Naive thymus-derived CD4-positive, alpha-beta T cell (primary cell): ENCODE measurements at regions not wholly inside any gene's neighbourhood (a gene's known extent, or its start where the extent isn't known, plus 50 kb on each side); places are given as distances from the start of the nearest gene placed in this dataset.

Experiments used
- ATAC-seq: fragments of 150-1000 bp; cut with Tn5 transposase; 2 replicates; pipeline ENCODE4 v1.10.0; 2021; ENCODE audit warnings: mild to moderate bottlenecking, moderate library complexity
- CTCF ChIA-PET: fragments of 350-600 bp; sonication (Branson Sonifier 250); formaldehyde crosslinking; loops from one replicate; lab custom pipeline; 2021; ENCODE audit warnings: antibody characterized with exemption; lab: Charles Lee
- POLR2A ChIA-PET: fragments of 350-600 bp; sonication (Branson Sonifier 250); formaldehyde crosslinking; loops from one replicate; lab custom pipeline; 2021; ENCODE audit warnings: antibody characterized with exemption, inconsistent platforms; lab: Charles Lee
- DNase-seq, 9 donors: peaks; one replicate each; pipeline versions ENCODE4 v3.0.0 to v3.0.0-alpha.2; 2020 to 2022; ENCODE audit warnings: mixed read lengths in 1 of 9
- H3K27ac ChIP-seq: one replicate; pipeline ENCODE4 v1.7.0; 2013; ENCODE audit warnings: mild to moderate bottlenecking, low read depth, low read length, moderate library complexity
- H3K27me3 ChIP-seq, 2 donors: one replicate each; pipeline ENCODE4 v1.7.0; 2013; ENCODE audit warnings: low read length in 2 of 2, mild to moderate bottlenecking in 2 of 2, moderate library complexity in 2 of 2; ENCODE audit not compliant: control insufficient read depth in 2 of 2, insufficient read depth in 2 of 2
- H3K36me3 ChIP-seq, 3 experiments: 1 replicate in 2 of 3; 2 replicates in 1 of 3; pipeline ENCODE4 v1.7.0; 2013; ENCODE audit warnings: low read length in 3 of 3, mild to moderate bottlenecking in 3 of 3, moderate library complexity in 1 of 3; ENCODE audit not compliant: insufficient read depth in 3 of 3, control insufficient read depth in 2 of 3
- H3K4me1 ChIP-seq, 2 donors: one replicate each; pipeline ENCODE4 v1.7.0; 2013; ENCODE audit warnings: low read length in 2 of 2, mild to moderate bottlenecking in 2 of 2, moderate library complexity in 1 of 2; ENCODE audit not compliant: control insufficient read depth in 2 of 2, insufficient read depth in 2 of 2
- H3K4me3 ChIP-seq: 2 replicates; pipeline ENCODE4 v1.7.0; 2013; ENCODE audit warnings: mild to moderate bottlenecking, low read length
- H3K9me3 ChIP-seq, 3 experiments: 1 replicate in 2 of 3; 2 replicates in 1 of 3; pipeline ENCODE4 v1.7.0; 2013; ENCODE audit warnings: low read length in 3 of 3; ENCODE audit not compliant: control insufficient read depth in 2 of 3
- H3K27ac Mint-ChIP-seq, 9 donors: one replicate each; pipeline ENCODE4 v1.8.0; 2020 to 2022; ENCODE audit warnings: mixed read lengths in 9 of 9, mild to moderate bottlenecking in 8 of 9, moderate library complexity in 5 of 9, inconsistent platforms in 2 of 9
- H3K27me3 Mint-ChIP-seq, 5 donors: one replicate each; pipeline ENCODE4 v1.8.0; 2021 to 2022; ENCODE audit warnings: mixed read lengths in 5 of 5, mild to moderate bottlenecking in 1 of 5
- H3K36me3 Mint-ChIP-seq, 5 donors: one replicate each; pipeline ENCODE4 v1.8.0; 2020 to 2022; ENCODE audit warnings: mixed read lengths in 5 of 5, mild to moderate bottlenecking in 3 of 5, inconsistent platforms in 1 of 5
- H3K4me1 Mint-ChIP-seq, 7 donors: one replicate each; pipeline ENCODE4 v1.8.0; 2020 to 2022; ENCODE audit warnings: mixed read lengths in 7 of 7, mild to moderate bottlenecking in 3 of 7, inconsistent platforms in 1 of 7
- H3K4me3 Mint-ChIP-seq, 10 donors: one replicate each; pipeline ENCODE4 v1.8.0; 2020 to 2022; ENCODE audit warnings: mild to moderate bottlenecking in 10 of 10, mixed read lengths in 10 of 10, moderate library complexity in 6 of 10, inconsistent platforms in 2 of 10
- H3K9me3 Mint-ChIP-seq, 11 donors: one replicate each; pipeline ENCODE4 v1.8.0; 2020 to 2022; ENCODE audit warnings: mixed read lengths in 11 of 11, mild to moderate bottlenecking in 4 of 11, inconsistent platforms in 1 of 11, moderate library complexity in 1 of 11
- intact Hi-C, 2 donors: fragments of 100-400 bp; cut with micrococcal nuclease; formaldehyde crosslinking; loops; one replicate each; pipeline ENCODE4 v1.15.1; 2023

- no peaks in the 10 kb centered on the region for H3K9me3 ChIP-seq
- DNase-seq (no peak), ATAC-seq (no peak)
- ChIA-PET POLR2A (no interaction called here), CTCF (no interaction called here)
- peaks cover 0 to 9% (median 0%) of the 10 kb centered on the region in 11 donors for H3K9me3 Mint-ChIP-seq
- no peak overlapping the region for H3K4me3 ChIP-seq
- H3K36me3 ChIP-seq, result no peaks in the 10 kb centered on the region
- H3K27ac ChIP-seq, result no peak overlapping the region
- peaks cover 0 to 6% (median 0%) of the 10 kb centered on the region in 5 donors for H3K27me3 Mint-ChIP-seq
- no peak overlapping the region for H3K27ac Mint-ChIP-seq
- H3K36me3 Mint-ChIP-seq, result no peaks in the 10 kb centered on the region
- no peak overlapping the region for H3K4me3 Mint-ChIP-seq
- H3K4me1 Mint-ChIP-seq, result no peaks in the 10 kb centered on the region
- intact Hi-C loops, result no loop called here
- no peaks in the 10 kb centered on the region for H3K4me1 ChIP-seq
- no peaks in the 10 kb centered on the region for H3K27me3 ChIP-seq
Observed at GRCh38 chr4:138604556-138604955, 362.4 kb upstream of the SLC7A11 start.

DNA sequence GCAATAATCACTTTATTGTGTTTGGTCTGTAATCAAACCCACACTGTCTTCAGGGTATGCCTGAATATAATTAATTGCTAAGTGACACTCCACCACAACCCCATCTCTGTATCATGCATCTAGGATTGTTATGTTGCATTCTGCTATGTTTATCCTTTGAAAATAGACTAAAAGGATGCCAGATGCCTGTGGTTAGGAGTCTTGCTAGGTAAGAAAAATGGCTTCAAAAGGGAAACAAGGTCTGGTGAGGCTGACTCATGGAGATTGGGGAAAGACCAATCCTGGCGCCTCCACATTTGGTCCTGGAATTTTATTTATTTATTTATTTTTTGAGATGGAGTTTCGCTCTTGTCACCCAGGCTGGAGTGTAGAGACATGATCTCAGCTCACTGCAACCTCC lies 360.5 kb upstream of the SLC7A11 start:
- ATAC-seq, result no peak
- H3K4me1 ChIP-seq, result no peaks in the 10 kb centered on the region
- CTCF ChIA-PET, result no interaction called here
- H3K9me3 Mint-ChIP-seq, result peaks cover 0 to 9% (median 0%) of the 10 kb centered on the region in 11 donors
- intact Hi-C loops, result no loop called here
- DNase-seq, result no peak
- H3K36me3 Mint-ChIP-seq, result no peaks in the 10 kb centered on the region
- no peak overlapping the region for H3K4me3 Mint-ChIP-seq
- no peak overlapping the region for H3K4me3 ChIP-seq
- H3K9me3 ChIP-seq, result no peaks in the 10 kb centered on the region
- no peaks in the 10 kb centered on the region for H3K4me1 Mint-ChIP-seq
- H3K27me3 ChIP-seq, result no peaks in the 10 kb centered on the region
- H3K27me3 Mint-ChIP-seq, result peaks cover 0 to 6% (median 0%) of the 10 kb centered on the region in 5 donors
- H3K36me3 ChIP-seq, result no peaks in the 10 kb centered on the region
- POLR2A ChIA-PET, result no interaction called here
- H3K27ac ChIP-seq, result no peak overlapping the region
- no peak overlapping the region for H3K27ac Mint-ChIP-seq

DNA sequence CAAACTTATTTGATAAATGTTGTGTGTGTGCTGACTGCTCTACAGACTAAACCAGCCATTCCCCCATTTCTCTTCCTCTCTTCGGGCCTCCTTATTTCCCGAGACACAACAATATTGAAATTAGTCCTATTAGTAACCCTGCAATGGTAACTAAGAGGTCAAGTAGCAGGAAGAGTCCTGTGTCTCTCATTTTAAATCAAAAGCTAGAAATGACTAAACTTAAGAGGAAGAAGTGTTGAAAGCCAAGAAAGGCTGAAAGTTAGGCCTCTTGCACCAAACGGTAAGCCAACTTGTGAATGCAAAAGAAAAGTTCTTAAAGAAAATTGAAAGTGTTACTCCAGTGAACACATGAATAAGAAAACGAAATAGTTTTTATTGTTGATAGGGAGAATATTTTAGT lies 357.8 kb upstream of the SLC7A11 start:
- H3K27me3 Mint-ChIP-seq, result no peaks in the 10 kb centered on the region
- ChIA-PET POLR2A (no interaction called here), CTCF (no interaction called here)
- H3K9me3 Mint-ChIP-seq, result peaks cover 0 to 9% (median 0%) of the 10 kb centered on the region in 11 donors
- DNase-seq (no peak), ATAC-seq (no peak)
- H3K9me3 ChIP-seq, result no peaks in the 10 kb centered on the region
- intact Hi-C loops, result no loop called here
- no peaks in the 10 kb centered on the region for H3K4me1 Mint-ChIP-seq
- H3K27ac ChIP-seq, result no peak overlapping the region
- H3K36me3 ChIP-seq, result no peaks in the 10 kb centered on the region
- H3K4me3 Mint-ChIP-seq, result no peak overlapping the region
- no peaks in the 10 kb centered on the region for H3K27me3 ChIP-seq
- no peak overlapping the region for H3K4me3 ChIP-seq
- H3K4me1 ChIP-seq, result no peaks in the 10 kb centered on the region
- no peak overlapping the region for H3K27ac Mint-ChIP-seq
- H3K36me3 Mint-ChIP-seq, result no peaks in the 10 kb centered on the region

DNA sequence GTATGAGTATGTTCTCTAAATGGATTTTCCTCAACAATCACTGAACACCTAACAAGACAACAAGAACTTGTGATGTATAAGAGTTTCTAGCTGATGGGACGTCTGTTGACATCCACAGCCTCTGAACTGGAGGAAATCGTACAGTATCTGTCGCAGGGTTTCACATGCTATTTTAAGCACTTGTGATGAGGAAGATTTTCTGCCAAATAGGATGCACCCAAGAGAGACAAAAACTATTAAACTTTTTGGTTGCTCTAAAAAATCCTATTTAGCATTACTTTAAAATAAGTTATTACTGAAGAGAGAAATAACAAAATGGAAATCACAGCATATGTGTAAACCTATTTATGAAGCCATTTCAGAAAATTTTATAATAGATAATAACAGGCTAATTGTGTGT lies 356.1 kb upstream of the SLC7A11 start:
- H3K27ac ChIP-seq, result no peak overlapping the region
- no peaks in the 10 kb centered on the region for H3K27me3 Mint-ChIP-seq
- no peak for ATAC-seq
- H3K27me3 ChIP-seq, result no peaks in the 10 kb centered on the region
- H3K36me3 Mint-ChIP-seq, result no peaks in the 10 kb centered on the region
- H3K9me3 ChIP-seq, result no peaks in the 10 kb centered on the region
- no peaks in the 10 kb centered on the region for H3K4me1 ChIP-seq
- intact Hi-C loops, result no loop called here
- no peaks in the 10 kb centered on the region for H3K4me1 Mint-ChIP-seq
- ChIA-PET POLR2A (no interaction called here), CTCF (no interaction called here)
- H3K36me3 ChIP-seq, result no peaks in the 10 kb centered on the region
- DNase-seq, result no peak
- no peak overlapping the region for H3K4me3 Mint-ChIP-seq
- H3K4me3 ChIP-seq, result no peak overlapping the region
- H3K27ac Mint-ChIP-seq, result no peak overlapping the region
- peaks cover 0 to 11% (median 0%) of the 10 kb centered on the region in 11 donors for H3K9me3 Mint-ChIP-seq

GRCh38 chr4:138596896-138597295 lies 354.7 kb upstream of the SLC7A11 start:
- Histone ChIP-seq H3K36me3 (no peaks in the 10 kb centered on the region), H3K27ac (no peak overlapping the region), H3K4me1 (no peaks in the 10 kb centered on the region), H3K4me3 (no peak overlapping the region), H3K27me3 (no peaks in the 10 kb centered on the region), H3K9me3 (no peaks in the 10 kb centered on the region)
- POLR2A ChIA-PET, result no interaction called here
- CTCF ChIA-PET, result no interaction called here
- Mint-ChIP-seq H3K4me3 (no peak overlapping the region), H3K4me1 (no peaks in the 10 kb centered on the region), H3K27ac (no peak overlapping the region), H3K9me3 (peaks cover 0 to 15% (median 2%) of the 10 kb centered on the region in 11 donors), H3K36me3 (no peaks in the 10 kb centered on the region), H3K27me3 (peaks cover 0 to 6% (median 0%) of the 10 kb centered on the region in 5 donors)
- DNase-seq (no peak), ATAC-seq (no peak)
- intact Hi-C loops, result no loop called here

GRCh38 chr4:138595731-138596460 lies 353.7 kb upstream of the SLC7A11 start:
- no peaks in the 10 kb centered on the region for H3K36me3 Mint-ChIP-seq
- Histone ChIP-seq H3K27me3 (no peaks in the 10 kb centered on the region), H3K9me3 (no peaks in the 10 kb centered on the region), H3K4me1 (no peaks in the 10 kb centered on the region), H3K36me3 (no peaks in the 10 kb centered on the region), H3K4me3 (no peak overlapping the region), H3K27ac (no peak overlapping the region)
- H3K4me1 Mint-ChIP-seq, result no peaks in the 10 kb centered on the region
- ChIA-PET CTCF (no interaction called here), POLR2A (no interaction called here)
- no peak overlapping the region for H3K4me3 Mint-ChIP-seq
- DNase-seq (no peak), ATAC-seq (no peak)
- no peak overlapping the region for H3K27ac Mint-ChIP-seq
- peaks cover 0 to 6% (median 0%) of the 10 kb centered on the region in 5 donors for H3K27me3 Mint-ChIP-seq
- intact Hi-C loops, result no loop called here
- peaks cover 0 to 10% (median 0%) of the 10 kb centered on the region in 11 donors for H3K9me3 Mint-ChIP-seq

DNA sequence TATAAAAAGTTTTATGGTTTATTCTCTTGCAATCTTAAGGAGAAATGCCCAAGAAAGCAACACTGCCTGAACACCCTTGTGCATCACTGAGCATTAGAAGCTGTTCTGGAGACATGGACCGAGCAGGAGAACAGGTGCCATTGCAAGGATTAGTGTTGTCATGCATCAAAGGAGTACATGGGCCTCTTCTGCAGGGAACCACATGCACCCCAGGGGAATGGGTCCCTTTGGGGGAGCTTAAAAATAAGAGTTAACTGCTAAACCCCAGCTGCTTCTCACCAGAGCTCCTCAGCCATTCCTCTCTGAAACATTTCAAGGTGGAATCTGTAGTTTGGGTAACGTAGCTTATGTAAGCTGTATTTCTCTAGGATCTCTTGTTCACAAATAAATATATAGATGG lies 353.0 kb upstream of the SLC7A11 start:
- intact Hi-C loops, result no loop called here
- H3K36me3 Mint-ChIP-seq, result no peaks in the 10 kb centered on the region
- no peaks in the 10 kb centered on the region for H3K36me3 ChIP-seq
- H3K27me3 ChIP-seq, result no peaks in the 10 kb centered on the region
- POLR2A ChIA-PET, result no interaction called here
- H3K27me3 Mint-ChIP-seq, result peaks cover 0 to 6% (median 0%) of the 10 kb centered on the region in 5 donors
- H3K9me3 Mint-ChIP-seq, result peaks cover 0 to 10% (median 0%) of the 10 kb centered on the region in 11 donors
- DNase-seq (no peak), ATAC-seq (no peak)
- no peak overlapping the region for H3K4me3 Mint-ChIP-seq
- H3K27ac Mint-ChIP-seq, result no peak overlapping the region
- no peak overlapping the region for H3K27ac ChIP-seq
- H3K4me1 Mint-ChIP-seq, result no peaks in the 10 kb centered on the region
- H3K4me1 ChIP-seq, result no peaks in the 10 kb centered on the region
- no peak overlapping the region for H3K4me3 ChIP-seq
- CTCF ChIA-PET, result no interaction called here
- no peaks in the 10 kb centered on the region for H3K9me3 ChIP-seq
